ENCODE measurements at regions not wholly inside any gene's neighbourhood (a gene's known extent, or its start where the extent isn't known, plus 50 kb on each side); places are given as distances from the start of the nearest gene placed in this dataset.

- no peak for TF ChIP-seq POLR2A (IDR thresholded peaks at IDR 0.05)
- TF ChIP-seq CTCF (IDR thresholded peaks at IDR 0.05), result no peak
Measured at GRCh38 chr13:112208656-112209055, 141.7 kb downstream of the SOX1 start.

Data from testis (tissue), 2 donors.